SU-DHL-6 (cell line): ENCODE measurements at regions not wholly inside any gene's neighbourhood (a gene's known extent, or its start where the extent isn't known, plus 50 kb on each side); places are given as distances from the start of the nearest gene placed in this dataset.

Experiments
- H2AFZ ChIP-seq: fragments of 200-600 bp; sonication (generic); 2 replicates; pipeline ENCODE4 v1.6.1; 2014; ENCODE audit warnings: low read depth, mild to moderate bottlenecking, moderate library complexity, mixed read lengths, antibody characterized with exemption, low read length; ENCODE audit not compliant: severe bottlenecking
- H3F3A ChIP-seq: fragments of 200-600 bp; shearing (Covaris generic); 2 replicates; pipeline ENCODE4 v1.6.0; 2016; ENCODE audit warnings: antibody characterized with exemption, mild to moderate bottlenecking; ENCODE audit not compliant: insufficient read depth
- H3K27ac ChIP-seq: fragments of 200-600 bp; sonication (generic); 2 replicates; pipeline ENCODE4 v1.5.1; 2016; ENCODE audit warnings: low read depth, mild to moderate bottlenecking, low read length, moderate library complexity, mixed read lengths
- H3K27me3 ChIP-seq: fragments of 200-600 bp; sonication (generic), shearing (Covaris generic); 2 replicates; pipeline ENCODE4 v1.6.0; 2014; ENCODE audit warnings: mild to moderate bottlenecking, low read length
- H3K36me3 ChIP-seq: fragments of 200-600 bp; sonication (generic); 2 replicates; pipeline ENCODE4 v1.6.1; 2014; ENCODE audit warnings: mild to moderate bottlenecking, low read length, mixed read lengths
- H3K4me2 ChIP-seq: fragments of 300-600, 200-600 bp; shearing (Covaris generic), sonication (generic); 2 replicates; pipeline ENCODE4 v1.6.0; 2014; ENCODE audit warnings: low read length, low read depth, mild to moderate bottlenecking; ENCODE audit not compliant: poor library complexity, severe bottlenecking
- H3K4me3 ChIP-seq: fragments of 200-600 bp; sonication (generic); 2 replicates; pipeline ENCODE4 v1.5.1; 2014; ENCODE audit warnings: antibody characterized with exemption, low read length, mild to moderate bottlenecking, mixed read lengths; ENCODE audit not compliant: insufficient read depth, poor library complexity, severe bottlenecking
- H3K79me2 ChIP-seq: fragments of 200-600 bp; sonication (generic); 2 replicates; pipeline ENCODE4 v1.6.1; 2014; ENCODE audit warnings: mild to moderate bottlenecking, low read length, moderate library complexity; ENCODE audit not compliant: insufficient read depth
- H3K9ac ChIP-seq: fragments of 200-600 bp; sonication (generic); 2 replicates; pipeline ENCODE4 v1.7.0; 2014; ENCODE audit warnings: mild to moderate bottlenecking, low read length
- H3K9me2 ChIP-seq: fragments of 200-600 bp; sonication (generic); replicated peaks from 2 replicates; pipeline ENCODE4 v1.6.1; 2014; ENCODE audit warnings: low read length; ENCODE audit not compliant: insufficient read depth
- H3K9me3 ChIP-seq: fragments of 200-600 bp; sonication (generic); 2 replicates; pipeline ENCODE4 v1.6.1; 2014; ENCODE audit warnings: low read length, mixed read lengths; ENCODE audit not compliant: insufficient read depth
- H4K20me1 ChIP-seq: fragments of 200-600 bp; sonication (generic); 2 replicates; pipeline ENCODE4 v1.6.1; 2014; ENCODE audit warnings: low read depth, mild to moderate bottlenecking, antibody characterized with exemption, low read length, moderate library complexity, mixed read lengths
- CTCF ChIP-seq: fragments of 200-600 bp; sonication (generic); IDR thresholded peaks from one replicate; pipeline ENCODE4 v1.5.1; 2017; ENCODE audit warnings: antibody characterized with exemption, mild to moderate bottlenecking, low read length, moderate library complexity; ENCODE audit not compliant: insufficient read depth, poor library complexity, severe bottlenecking
- EZH2phosphoT487 ChIP-seq: fragments of 200-600 bp; sonication (generic), shearing (Covaris generic); conservative IDR thresholded peaks from 2 replicates; pipeline ENCODE4 v1.6.1; 2018; ENCODE audit warnings: mild to moderate bottlenecking, antibody characterized with exemption, low read length, moderate library complexity, mixed read lengths

- Histone ChIP-seq H2AFZ (no peak overlapping the region), H3K27me3 (no peaks in the 10 kb centered on the region), H3K79me2 (no peaks in the 10 kb centered on the region), H3F3A (no peaks in the 10 kb centered on the region), H3K9ac (no peak overlapping the region), H3K27ac (no peak overlapping the region), H3K4me3 (no peak overlapping the region), H4K20me1 (no peaks in the 10 kb centered on the region), H3K9me2 (no peaks in the 10 kb centered on the region), H3K4me2 (no peak overlapping the region), H3K9me3 (no peaks in the 10 kb centered on the region), H3K36me3 (no peaks in the 10 kb centered on the region)
- TF ChIP-seq EZH2phosphoT487, result no peak
- no peak for TF ChIP-seq CTCF
Observed at GRCh38 chr5:62691946-62692345, 113.3 kb downstream of the LRRC70 start.

- no peak overlapping the region for H2AFZ ChIP-seq
- no peaks in the 10 kb centered on the region for H4K20me1 ChIP-seq
- no peak overlapping the region for H3K9ac ChIP-seq
- no peaks in the 10 kb centered on the region for H3K27me3 ChIP-seq
- TF ChIP-seq EZH2phosphoT487, result no peak
- no peak for TF ChIP-seq CTCF
- no peaks in the 10 kb centered on the region for H3K79me2 ChIP-seq
- H3K27ac ChIP-seq, result no peak overlapping the region
- H3K4me2 ChIP-seq, result no peak overlapping the region
- no peaks in the 10 kb centered on the region for H3K9me3 ChIP-seq
- no peak overlapping the region for H3K4me3 ChIP-seq
- no peaks in the 10 kb centered on the region for H3K9me2 ChIP-seq
- H3K36me3 ChIP-seq, result no peaks in the 10 kb centered on the region
- H3F3A ChIP-seq, result no peaks in the 10 kb centered on the region
Observed at GRCh38 chr5:62690421-62690820, 111.8 kb downstream of the LRRC70 start.

- no peak overlapping the region for H3K27ac ChIP-seq
- H2AFZ ChIP-seq, result no peak overlapping the region
Observed at GRCh38 chr5:62689599-62690368, 111.2 kb downstream of the LRRC70 start.

More at GRCh38 chr5:62689599-62690368, 111.2 kb downstream of the LRRC70 start:
- Histone ChIP-seq H3K4me2 (no peak overlapping the region), H3K9me2 (no peaks in the 10 kb centered on the region), H3K9me3 (no peaks in the 10 kb centered on the region), H3K79me2 (no peaks in the 10 kb centered on the region), H4K20me1 (no peaks in the 10 kb centered on the region), H3K36me3 (no peaks in the 10 kb centered on the region), H3K9ac (no peak overlapping the region), H3F3A (no peaks in the 10 kb centered on the region), H3K4me3 (no peak overlapping the region), H3K27me3 (no peaks in the 10 kb centered on the region)
- TF ChIP-seq CTCF (no peak), EZH2phosphoT487 (no peak)
